GM21367 (cell line): ENCODE measurements at regions not wholly inside any gene's neighbourhood (a gene's known extent, or its start where the extent isn't known, plus 50 kb on each side); places are given as distances from the start of the nearest gene placed in this dataset.
"Not testable (repeated sequence)": the region's sequence is repeated elsewhere in the genome, so short reads cannot be mapped to it uniquely, and the experiment has no call there.

Experiments
- ATAC-seq: cut with Tn5 transposase; IDR thresholded peaks from one replicate; pipeline ENCODE4 v1.9.1; 2021; ENCODE audit not compliant: unreplicated experiment

DNA sequence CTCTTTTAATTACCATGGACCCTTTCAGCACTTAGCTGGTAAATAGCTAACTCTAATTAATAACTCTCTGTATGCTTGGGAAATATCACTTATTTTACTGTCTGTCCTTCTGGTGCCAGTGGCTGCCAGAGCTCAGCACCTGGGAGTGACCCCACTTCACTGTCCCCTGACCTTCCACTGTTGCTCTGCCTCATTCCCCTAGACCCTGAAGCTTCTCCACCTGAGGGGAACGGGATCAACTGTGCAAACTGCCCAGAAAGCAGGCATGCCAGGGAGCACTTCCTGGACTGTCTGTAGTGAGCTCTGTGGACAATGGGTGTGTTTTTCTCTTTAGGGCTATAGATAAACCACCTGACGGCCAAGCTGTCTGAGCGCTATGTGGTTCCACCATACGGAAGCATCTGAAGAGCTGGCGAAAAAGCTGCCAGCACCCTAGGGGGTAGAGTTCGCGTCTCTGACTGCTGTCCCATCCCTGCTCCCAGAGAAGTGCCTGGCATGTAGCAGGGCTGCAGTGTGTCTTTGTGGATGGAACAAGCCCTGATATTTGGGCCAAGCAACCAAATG is 106.3 kb upstream of the FOXA2 start:
- no peak for ATAC-seq

DNA sequence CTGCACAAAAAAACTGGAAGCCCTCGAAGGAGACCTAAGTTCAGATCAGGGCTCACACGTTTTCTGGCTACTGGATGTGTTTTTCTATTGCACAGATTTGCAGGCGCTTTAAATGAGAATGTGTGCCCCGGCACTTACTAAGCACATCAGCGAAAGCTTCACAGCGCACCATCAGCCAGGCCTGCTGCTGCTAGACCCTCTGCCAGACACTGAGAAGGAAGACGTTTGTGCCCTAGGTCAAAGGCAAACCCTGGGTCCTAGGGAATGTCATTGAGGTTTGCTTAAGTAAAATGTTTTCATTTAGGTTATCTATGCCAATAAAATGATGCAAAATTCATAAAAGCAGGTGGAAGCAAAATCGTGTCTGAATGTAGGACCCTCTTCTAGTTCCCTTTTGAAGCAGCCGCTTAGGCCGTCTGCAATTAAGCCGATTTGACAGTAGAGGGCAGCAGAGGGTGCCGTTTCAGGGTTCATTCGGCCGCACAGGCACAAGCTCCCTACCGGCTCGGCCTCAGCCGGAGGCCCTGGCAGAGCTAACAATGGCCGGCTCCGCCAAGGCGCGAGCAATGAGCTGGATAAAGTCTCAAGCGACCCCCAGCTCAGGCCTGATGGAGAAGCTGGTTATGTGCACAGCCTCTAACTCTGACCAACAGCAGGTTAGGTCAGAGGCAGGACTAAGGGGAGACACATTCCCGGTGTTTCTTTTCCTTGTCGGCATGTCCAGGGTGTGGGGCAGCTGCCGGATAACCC is 107.2 kb upstream of the FOXA2 start:
- peak; percentile 73 for ATAC-seq

DNA sequence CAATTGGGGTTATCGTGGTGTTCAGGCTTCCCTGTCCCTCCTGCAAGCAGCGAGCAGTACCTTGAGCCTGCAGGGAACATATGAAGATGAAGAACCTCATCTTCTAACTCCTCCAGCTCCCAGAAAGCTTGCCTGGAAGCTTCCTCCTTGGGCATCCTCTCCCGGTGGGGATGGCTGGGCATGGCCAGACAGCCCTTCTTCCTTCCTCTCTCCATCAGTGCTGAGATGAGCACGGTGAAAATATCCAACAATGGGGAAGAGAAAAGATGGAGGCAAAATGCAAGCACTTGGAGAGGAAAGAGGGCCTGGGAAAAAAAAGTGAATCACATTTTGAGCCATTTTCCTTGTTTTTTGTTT is 107.7 kb upstream of the FOXA2 start:
- ATAC-seq: no peak

DNA sequence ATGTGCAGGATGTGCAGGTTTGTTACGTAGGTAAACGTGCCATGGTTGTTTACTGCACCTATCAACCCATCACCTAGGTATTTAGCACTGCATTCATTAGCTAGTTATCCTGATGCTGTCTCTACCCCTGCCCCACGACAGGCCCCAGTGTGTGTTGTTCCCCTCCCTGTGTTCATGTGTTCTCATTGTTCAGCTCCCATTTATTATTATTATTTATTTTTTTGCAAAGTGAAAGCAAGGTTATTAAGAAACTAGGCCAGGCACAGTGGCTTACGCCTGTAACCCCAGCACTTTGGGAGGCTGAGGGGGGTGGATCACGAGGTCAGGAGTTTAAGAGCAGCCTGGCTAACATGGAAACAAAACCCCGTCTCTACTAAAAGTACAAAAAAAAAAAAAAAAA is 108.2 kb upstream of the FOXA2 start:
- ATAC-seq: not testable (repeated sequence)

DNA sequence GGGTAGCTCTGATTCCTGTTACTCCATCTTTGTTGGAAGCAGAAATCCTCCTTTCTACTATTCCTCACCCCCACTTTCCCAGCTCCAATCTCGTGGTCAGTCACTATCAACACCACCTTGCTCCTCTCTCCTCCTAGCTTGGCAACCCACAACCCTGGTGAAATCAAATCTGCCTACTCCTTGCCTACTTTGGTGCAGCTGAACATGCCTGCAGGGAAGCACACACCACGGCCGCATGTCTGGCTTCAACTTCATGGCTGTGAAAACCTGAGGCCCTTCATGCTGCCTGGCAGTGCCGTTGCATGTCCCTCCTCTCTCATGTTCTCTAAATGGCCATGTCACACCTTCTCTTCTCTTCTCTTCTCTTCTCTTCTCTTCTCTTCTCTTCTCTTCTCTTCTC is 112.4 kb upstream of the FOXA2 start:
- ATAC-seq: no peak

DNA sequence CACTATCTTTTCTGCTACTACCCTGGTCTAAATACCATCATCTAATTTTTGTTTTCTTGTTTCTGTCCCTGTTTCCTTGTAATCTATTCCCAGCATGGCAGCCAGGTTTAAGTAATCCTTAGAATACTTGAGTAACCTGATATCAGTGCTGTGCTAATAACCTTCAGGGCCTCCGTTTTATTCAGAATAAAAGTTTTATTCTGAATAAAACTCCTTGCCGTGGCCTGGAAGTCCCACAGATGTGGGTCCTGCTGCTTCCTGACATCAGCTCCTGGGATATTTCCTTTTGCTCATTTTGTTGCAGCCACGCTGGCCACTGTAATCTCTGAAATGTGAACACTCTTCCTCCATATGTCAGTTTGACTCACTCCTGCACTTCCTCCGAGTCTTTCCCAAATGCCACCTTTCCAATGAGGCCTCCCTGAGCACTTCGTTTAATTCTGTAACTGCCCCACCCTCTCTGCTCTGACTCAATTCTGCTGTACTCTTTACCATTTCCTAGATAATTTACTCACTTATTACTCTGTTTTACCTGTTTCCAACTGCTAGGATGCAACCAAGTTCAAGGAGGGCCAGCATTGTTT is 114.0 kb upstream of the FOXA2 start:
- ATAC-seq: no peak

DNA sequence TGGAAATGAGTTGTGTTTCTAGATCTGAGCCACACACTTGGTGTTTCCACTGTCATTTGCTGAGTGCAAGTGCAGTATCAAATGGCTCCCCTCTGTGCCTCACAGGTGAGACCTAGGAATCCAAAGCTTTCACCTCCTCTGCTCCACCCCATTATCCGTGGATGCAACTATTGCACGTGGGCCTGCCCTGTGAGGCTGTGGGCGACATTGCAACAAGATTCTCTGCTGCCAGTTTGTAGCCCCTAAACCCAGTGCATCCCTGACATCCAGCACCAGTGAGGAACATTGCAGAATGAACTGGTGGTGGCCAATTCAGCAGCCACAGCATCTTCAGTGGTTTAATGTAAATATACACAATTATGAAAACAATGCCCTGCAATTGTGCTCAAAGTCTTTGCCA is 115.0 kb upstream of the FOXA2 start:
- ATAC-seq: no peak

DNA sequence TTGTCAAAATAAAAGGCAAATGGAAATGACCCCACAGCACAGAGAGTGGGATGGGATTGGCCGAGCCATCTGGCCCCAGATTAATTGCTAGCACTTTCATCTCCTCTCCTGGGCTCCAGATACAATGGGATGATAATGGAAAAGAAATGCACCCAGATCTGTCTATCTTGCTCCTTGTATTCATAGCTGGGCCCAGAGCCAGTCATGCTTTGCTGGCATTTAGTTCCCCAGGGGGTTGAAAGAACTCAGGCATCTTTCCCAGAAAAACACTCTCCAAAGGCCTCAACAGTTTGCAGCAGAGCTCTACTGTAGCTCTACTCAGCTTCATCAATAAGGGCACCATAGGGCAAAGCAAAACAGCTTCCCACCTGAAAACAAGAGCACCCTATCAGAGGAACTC is 116.0 kb upstream of the FOXA2 start:
- no peak for ATAC-seq

DNA sequence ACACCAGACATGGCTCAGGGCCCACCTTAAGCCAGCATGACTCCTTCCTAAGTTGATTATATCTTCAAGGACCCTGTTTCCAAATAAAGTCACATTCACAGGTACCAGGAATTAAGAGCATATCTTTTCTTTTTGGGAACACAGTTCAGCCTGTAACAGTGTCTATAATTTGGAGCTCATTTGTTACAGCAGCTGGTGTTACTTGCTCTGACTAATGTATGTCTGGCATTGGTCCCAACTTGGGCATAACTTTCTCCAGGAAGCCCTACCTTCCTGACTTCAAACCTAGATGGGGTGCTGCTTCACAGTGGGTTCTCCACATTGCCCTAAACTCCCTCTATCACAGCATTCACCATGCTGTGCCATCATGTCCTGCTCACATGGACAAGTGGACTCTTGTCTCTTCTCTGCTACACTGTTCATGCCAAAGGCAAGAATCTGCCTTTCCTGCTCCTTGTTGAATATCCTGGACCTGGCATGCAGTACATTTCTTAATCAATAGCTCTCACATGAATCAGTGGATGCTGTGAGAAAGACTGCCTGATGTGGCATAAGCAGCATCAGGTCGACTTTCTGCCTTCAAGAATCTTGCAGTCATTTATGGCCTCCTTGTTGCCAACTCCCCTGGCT is 117.4 kb upstream of the FOXA2 start:
- ATAC-seq: no peak

DNA sequence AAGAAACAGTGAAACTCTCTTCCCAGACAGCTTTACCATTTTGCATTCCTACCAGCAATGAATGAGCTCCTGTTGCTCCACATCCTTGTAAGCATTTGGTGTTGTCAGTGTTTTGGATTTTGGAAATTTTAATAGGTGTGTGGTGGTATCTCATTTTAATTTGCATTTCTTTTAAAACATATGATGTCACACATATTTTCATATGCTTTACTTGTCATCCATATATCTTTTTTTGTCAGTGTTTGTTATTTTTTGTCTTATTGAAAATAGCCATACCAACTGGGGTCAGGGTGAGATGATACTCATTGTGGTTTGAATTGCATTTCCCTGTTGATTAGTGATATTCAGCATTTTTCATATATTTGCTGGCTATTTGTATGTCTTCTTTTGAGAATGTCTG is 119.5 kb upstream of the FOXA2 start:
- ATAC-seq: no peak

DNA sequence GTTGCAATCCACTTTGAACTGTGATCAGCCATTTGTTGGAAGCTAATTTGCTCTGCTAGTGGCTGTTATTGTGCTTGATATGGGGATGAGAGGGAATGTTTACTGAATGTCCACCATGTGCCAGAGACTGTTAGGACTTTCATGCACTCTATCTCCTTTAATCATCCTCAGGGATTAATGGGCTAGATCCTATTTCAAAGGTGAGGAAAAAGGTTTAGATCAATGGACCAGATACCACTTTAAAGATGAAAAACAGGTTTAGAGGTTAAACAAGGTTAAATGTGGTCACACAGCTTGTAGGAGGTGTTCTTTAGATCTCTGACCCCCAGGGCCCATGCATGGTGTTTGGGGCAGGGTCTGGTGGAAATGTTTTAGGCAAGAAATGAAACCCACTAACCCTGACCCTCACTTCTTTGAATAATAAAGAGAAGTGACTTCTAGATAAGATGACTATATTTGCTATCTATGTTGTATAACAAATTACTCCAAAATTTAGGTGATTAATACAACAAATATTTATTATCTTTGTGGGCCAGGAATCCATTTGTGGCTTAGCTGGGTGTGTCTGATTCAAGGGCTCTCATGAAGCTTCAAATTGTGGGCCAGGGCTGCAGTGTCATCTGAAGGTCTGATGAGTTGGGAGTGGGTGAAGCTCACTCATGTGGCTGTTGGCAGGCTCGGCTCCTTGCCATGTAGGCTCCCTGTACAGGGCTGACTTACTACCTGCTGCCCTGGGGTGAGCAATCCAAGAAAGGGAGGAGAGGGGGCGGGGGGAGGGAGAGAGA is 127.8 kb upstream of the FOXA2 start:
- no peak for ATAC-seq

DNA sequence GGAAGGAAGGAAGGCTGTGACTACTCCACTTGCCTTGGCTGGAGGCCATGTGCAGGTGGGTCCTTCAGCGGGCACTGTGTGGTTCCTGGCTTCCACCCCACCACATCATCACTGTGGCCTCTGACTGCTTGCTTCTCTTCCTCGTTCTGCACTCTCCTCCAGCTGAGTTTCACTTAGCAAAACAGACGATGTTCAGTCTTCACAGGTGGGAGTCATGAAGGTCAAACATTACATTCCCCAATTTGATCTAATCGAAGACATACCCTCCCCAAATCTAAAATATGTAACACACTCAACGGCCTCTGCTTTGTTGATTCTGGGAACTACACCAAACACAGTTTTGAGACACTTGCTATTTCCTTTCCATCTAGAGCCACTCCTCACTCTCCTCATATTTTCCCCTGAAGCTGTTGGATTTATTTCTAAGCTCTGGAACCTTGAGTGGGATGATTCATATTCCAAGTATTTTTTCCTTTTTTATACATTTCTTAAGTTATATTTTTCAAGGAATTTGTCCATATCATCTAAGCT is 132.5 kb upstream of the FOXA2 start:
- no peak for ATAC-seq

DNA sequence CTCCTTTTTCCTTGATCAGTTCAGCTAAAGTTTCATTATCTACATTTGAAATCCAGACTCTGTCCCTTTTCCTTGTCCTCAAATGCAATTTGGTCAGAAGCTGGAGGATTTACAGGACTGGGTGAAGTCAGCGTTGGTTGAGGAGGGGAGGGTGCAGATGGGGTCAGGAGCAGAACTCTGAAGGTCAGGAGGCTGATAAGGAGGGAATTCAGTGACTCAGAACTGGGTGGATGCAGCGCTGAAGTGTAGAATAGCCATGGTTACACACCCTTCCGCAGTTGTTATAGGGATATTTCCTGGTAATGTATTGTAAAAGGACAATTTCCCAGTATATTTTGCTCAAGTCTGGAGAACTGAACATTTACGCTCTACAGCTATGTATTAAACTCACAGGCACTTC is 133.1 kb upstream of the FOXA2 start:
- no peak for ATAC-seq

DNA sequence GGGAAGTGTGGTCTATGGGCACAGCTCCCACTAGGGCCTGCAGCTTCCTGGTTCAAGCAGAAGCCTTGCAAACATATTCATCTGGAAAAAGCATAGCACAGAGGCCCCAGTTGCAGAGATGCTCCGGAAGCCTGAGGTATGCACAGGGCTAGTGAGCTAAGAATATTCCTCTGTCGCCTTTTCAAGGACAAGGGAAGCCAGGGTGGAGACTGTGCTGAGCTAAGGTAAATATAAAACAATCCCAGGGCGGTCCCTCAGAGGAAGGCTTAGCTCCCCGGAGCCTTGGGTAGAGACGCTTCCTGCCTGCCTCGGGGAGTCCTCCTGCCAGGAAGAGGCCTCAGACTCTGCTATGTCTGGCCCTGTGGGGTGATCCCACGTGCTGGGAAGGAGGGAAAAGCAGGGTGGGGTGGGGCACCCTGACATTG is 134.8 kb upstream of the FOXA2 start:
- no peak for ATAC-seq

DNA sequence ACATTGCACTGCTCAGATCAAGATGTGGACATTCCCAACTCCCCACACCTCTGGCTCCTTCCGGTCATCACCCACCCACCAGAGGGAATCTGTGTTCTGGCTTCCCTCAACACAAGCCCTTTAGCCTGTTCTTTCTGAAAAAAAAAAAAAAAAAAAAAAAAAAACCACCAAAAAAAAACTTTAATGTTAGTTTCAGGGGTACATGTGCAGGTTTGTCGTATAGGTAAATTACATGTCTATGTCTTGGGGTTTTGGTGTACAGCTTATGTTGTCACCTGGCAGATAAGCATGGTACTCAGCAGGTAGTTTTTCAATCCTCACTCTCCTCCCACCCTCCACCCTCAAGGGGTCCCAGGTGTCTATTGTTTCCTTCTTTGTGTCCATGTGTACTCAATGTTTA is 135.8 kb upstream of the FOXA2 start:
- ATAC-seq: no peak

DNA sequence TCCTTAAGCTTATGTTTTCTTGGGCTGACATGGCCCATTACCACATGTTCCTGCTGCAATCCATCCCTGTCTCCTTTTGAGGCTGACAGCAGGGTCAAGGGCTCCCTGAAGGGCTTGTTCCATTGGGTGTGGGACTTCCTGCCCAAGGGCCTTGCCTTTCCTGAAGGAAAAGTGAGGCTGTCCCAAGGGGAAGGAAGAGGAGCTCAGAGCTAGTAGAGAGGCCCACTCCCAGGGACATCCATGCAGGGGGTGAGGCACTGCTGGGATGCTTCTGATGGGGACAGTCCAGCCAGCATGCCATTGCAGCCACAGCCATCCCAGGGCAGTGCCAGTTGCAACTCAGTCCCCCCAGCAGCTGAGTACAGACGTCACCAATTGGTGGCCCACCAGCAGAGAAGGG is 138.4 kb upstream of the FOXA2 start:
- no peak for ATAC-seq

DNA sequence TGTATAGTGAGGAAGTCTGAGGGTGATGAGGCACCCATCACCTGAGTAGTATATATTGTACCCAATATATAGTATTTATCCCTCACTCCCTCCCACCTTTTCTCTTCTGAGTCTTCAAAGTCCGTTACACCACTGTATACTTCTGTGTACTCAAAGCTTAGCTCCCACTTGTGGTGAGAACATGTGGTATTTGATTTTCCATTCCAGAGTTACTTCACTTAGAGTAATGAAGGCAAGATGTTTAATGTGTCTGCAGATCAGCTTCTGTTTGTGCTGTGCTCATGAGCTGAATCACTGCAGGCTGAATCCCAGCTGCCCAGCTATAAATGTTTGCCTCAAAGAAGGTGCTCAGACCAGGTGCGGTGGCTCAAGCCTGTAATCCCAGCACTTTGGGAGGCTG is 139.3 kb upstream of the FOXA2 start:
- ATAC-seq: no peak

DNA sequence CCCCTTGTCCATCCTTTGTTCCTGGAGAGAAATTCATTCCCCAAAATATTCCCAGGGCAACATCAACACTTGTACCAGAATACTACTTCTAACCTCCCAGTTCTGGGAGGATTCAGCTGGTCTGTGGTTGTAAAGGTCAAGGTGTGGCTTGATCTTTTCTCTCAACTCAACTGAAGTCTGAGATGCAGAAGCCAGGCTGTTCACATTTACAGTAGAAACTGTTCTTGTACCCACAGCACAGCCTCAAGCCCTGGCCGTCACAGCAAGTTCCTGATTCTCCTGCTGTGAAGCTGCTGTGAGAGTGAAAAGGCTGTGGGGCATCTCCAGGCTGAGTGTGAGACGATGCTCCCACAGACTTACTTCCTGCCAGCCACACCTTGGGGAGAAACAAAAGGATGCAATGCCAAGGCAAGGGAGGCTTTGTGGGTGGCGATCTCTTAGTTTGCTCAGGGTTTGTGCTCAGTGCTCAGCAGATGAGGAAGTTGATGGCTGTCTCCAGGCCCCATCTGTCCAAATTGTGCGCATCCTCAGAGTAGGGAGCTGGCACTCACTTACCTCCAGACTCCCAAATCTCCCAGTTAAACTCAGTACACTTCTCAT is 143.9 kb upstream of the FOXA2 start:
- ATAC-seq: no peak

DNA sequence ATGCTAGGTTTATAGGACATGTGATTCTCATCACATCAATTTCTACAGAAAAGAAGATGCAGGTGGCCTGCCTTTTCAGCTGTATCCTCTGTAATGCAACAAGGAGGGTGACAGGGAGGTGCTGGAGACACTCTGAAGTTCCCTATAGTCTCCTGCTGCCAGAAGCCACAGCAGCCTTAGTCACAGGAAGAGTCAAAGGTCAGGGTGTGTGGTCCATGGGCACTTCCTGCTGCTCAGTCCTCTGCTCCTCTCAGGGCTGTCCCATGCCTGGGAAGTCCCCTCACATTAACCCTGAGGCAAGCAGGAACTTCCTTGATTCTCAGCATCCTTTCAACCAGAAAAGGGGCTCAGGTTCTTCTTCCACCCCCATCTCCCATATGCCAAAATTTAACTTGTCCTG is 144.8 kb upstream of the FOXA2 start:
- ATAC-seq: no peak

DNA sequence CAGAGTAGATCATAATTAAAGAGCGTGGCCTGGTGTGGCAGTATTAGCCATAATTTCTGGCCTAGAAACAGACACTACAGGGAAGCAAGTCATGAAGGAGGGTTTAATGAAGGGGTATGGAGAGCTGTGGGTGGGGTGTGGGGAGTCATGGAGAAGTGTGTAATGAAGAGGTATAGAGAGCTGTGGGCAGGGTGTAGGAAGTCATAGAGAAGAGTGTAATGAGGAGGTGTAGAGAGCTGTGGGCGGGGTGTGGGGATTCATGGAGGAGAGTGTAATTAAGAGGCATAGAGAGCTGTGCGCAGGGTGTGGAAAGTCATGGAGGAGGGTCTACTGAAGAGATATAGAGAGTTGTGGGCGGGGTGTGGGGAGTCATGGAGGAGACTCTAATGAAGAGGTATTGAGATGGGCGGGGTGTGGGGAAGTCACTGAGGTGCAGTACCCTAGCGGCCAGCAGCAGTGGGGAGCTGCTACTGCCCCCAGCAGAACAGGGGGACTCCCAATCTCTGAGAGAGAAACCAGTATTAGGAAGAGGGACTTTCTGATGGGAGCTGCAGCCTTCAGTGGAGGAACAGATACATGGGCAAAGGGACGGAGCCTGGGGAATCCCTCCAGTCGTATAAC is 145.4 kb upstream of the FOXA2 start:
- no peak for ATAC-seq
